ENCODE measurements at regions not wholly inside any gene's neighbourhood (a gene's known extent, or its start where the extent isn't known, plus 50 kb on each side); places are given as distances from the start of the nearest gene placed in this dataset.

DNA sequence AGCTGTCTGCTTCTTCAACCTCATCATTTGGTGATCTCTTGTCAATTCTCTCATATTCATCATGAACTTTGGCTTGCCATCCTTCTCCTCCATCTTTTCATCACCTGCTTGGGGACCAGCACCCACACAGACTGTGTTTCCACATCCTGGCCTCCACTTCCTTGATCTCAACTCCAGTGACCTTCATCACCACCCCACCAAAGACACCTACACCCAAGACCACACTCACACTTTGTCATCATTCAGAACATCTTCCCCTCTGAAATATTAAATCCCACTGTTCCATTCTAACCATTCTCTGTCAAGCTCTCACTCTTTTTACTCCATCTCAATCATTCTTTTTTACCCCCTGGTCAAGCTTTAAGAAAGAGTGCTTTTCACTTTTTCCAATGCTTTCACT, 115.5 kb upstream of the VAV3 start:
- Histone ChIP-seq H3K27me3 (ENCODE audit: control insufficient read depth in 2 of 2, insufficient read depth in 2 of 2, low read length in 2 of 2) (no peaks in the 10 kb centered on the region), H3K79me2 (ENCODE audit: insufficient read depth, low read length) (no peaks in the 10 kb centered on the region), H3K9me3 (replicated peaks in 1 of 2; ENCODE audit: control insufficient read depth in 1 of 2, insufficient read depth in 1 of 2, low read length in 2 of 2) (no peaks in the 10 kb centered on the region), H3K4me3 (replicated peaks in 1 of 3; ENCODE audit: low read depth in 2 of 3, low read length in 3 of 3) (no peak overlapping the region), H3K27ac (ENCODE audit: low read depth in 1 of 2, low read length in 2 of 2) (no peak overlapping the region), H3K36me3 (replicated peaks in 1 of 2; ENCODE audit: control insufficient read depth in 1 of 2, insufficient read depth in 2 of 2, low read length in 2 of 2) (no peaks in the 10 kb centered on the region), H4K20me1 (ENCODE audit: insufficient read depth, low read length) (no peaks in the 10 kb centered on the region), H3K4me1 (ENCODE audit: control insufficient read depth in 1 of 2, insufficient read depth in 2 of 2, low read length in 2 of 2) (peaks cover 23 to 28% of the 10 kb centered on the region in 2 donors), H3K4me2 (replicated peaks; ENCODE audit: extremely low read depth, low read length, poor library complexity, severe bottlenecking) (no peak overlapping the region), H3K9ac (ENCODE audit: insufficient read depth, low read length, poor library complexity, severe bottlenecking) (no peak overlapping the region), H2AFZ (ENCODE audit: insufficient read depth, low read depth, low read length, poor library complexity, severe bottlenecking) (no peak overlapping the region)
- Mint-ChIP-seq H3K4me3 (no peak overlapping the region), H3K4me1 (peaks cover 45% of the 10 kb centered on the region), H3K27me3 (ENCODE audit: low read depth in 3 of 3) (no peaks in the 10 kb centered on the region), H3K9me3 (no peaks in the 10 kb centered on the region), H3K27ac (peak overlapping the region in 2 of 7 donors; percentile 0 to 10), H3K36me3 (peaks cover 30 to 49% of the 10 kb centered on the region in 2 donors)
- TF ChIP-seq, protein P1, sequence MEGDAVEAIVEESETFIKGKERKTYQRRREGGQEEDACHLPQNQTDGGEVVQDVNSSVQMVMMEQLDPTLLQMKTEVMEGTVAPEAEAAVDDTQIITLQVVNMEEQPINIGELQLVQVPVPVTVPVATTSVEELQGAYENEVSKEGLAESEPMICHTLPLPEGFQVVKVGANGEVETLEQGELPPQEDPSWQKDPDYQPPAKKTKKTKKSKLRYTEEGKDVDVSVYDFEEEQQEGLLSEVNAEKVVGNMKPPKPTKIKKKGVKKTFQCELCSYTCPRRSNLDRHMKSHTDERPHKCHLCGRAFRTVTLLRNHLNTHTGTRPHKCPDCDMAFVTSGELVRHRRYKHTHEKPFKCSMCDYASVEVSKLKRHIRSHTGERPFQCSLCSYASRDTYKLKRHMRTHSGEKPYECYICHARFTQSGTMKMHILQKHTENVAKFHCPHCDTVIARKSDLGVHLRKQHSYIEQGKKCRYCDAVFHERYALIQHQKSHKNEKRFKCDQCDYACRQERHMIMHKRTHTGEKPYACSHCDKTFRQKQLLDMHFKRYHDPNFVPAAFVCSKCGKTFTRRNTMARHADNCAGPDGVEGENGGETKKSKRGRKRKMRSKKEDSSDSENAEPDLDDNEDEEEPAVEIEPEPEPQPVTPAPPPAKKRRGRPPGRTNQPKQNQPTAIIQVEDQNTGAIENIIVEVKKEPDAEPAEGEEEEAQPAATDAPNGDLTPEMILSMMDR (IDR thresholded peaks at IDR 0.05) = no peak
- no peak for DNase-seq
- intact Hi-C loops (cut with micrococcal nuclease) = loop anchor here in 1 of 2 donors (10.0 kb wide), 1 partner anchor 46 kb away; no protein-coding TSS in a partner anchor

DNA sequence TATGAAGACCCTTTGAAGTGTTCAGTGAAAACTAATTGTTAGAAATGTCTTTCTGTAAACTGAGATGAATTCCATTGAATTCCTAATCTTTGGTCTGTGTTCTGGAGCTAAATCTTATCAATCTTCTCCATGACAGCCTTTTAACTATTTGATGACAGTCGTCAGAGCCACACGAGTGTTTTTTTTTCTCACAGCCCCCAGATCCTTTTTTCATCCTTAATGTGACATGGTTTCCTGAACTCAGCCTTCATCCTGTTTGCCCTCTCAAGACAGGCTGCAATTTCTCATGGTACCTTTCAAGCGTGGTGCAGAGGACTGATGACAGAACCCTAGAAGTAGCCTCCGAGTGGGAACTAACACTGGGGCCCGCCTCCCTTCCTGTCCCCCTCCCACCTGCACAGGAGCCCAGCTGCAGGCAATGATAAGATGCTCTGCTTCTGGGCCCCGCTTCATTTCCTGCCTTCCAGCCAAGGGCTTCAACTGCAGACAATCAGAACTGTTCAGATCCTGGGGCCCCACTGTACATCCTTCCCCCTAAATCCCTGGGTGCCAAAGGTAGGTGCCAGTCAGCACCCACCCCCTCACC, 114.6 kb upstream of the VAV3 start:
- intact Hi-C loops (cut with micrococcal nuclease) = loop anchor here in 1 of 2 donors (10.0 kb wide), 1 partner anchor 45 kb away; no protein-coding TSS in a partner anchor
- Mint-ChIP-seq H3K9me3 (peaks cover 0 to 2% (median 0%) of the 10 kb centered on the region in 7 donors), H3K4me3 (no peak overlapping the region), H3K4me1 (peaks cover 52% of the 10 kb centered on the region), H3K27me3 (ENCODE audit: low read depth in 3 of 3) (no peaks in the 10 kb centered on the region), H3K27ac (peak overlapping the region in 3 of 7 donors; percentile 14 to 51 (median 34)), H3K36me3 (peaks cover 30 to 47% of the 10 kb centered on the region in 2 donors)
- WGBS (ENCODE audit: insufficient coverage) = 13% methylated on average over 6 of the region's 6 CpGs
- H3K9ac ChIP-seq (ENCODE audit: insufficient read depth, low read length, poor library complexity, severe bottlenecking) = no peak overlapping the region
- no peaks in the 10 kb centered on the region for H3K9me3 ChIP-seq (replicated peaks in 1 of 2; ENCODE audit: control insufficient read depth in 1 of 2, insufficient read depth in 1 of 2, low read length in 2 of 2)
- no peak overlapping the region for H3K4me3 ChIP-seq (replicated peaks in 1 of 3; ENCODE audit: low read depth in 2 of 3, low read length in 3 of 3)
- no peak overlapping the region for H2AFZ ChIP-seq (ENCODE audit: insufficient read depth, low read depth, low read length, poor library complexity, severe bottlenecking)
- DNase-seq = no peak
- H3K27me3 ChIP-seq (ENCODE audit: control insufficient read depth in 2 of 2, insufficient read depth in 2 of 2, low read length in 2 of 2) = no peaks in the 10 kb centered on the region
- no peaks in the 10 kb centered on the region for H4K20me1 ChIP-seq (ENCODE audit: insufficient read depth, low read length)
- peaks cover 31 to 37% of the 10 kb centered on the region in 2 donors for H3K4me1 ChIP-seq (ENCODE audit: control insufficient read depth in 1 of 2, insufficient read depth in 2 of 2, low read length in 2 of 2)
- no peak overlapping the region for H3K4me2 ChIP-seq (replicated peaks; ENCODE audit: extremely low read depth, low read length, poor library complexity, severe bottlenecking)
- TF ChIP-seq, protein P1 (IDR thresholded peaks at IDR 0.05) = no peak
- no peaks in the 10 kb centered on the region for H3K79me2 ChIP-seq (ENCODE audit: insufficient read depth, low read length)
- H3K27ac ChIP-seq (ENCODE audit: low read depth in 1 of 2, low read length in 2 of 2) = no peak overlapping the region
- H3K36me3 ChIP-seq (replicated peaks in 1 of 2; ENCODE audit: control insufficient read depth in 1 of 2, insufficient read depth in 2 of 2, low read length in 2 of 2) = no peaks in the 10 kb centered on the region

Data from CD14-positive monocyte (primary cell).